KOPT-K1 (cell line): ENCODE measurements at regions not wholly inside any gene's neighbourhood (a gene's known extent, or its start where the extent isn't known, plus 50 kb on each side); places are given as distances from the start of the nearest gene placed in this dataset.
"Not testable (repeated sequence)": the region's sequence is repeated elsewhere in the genome, so short reads cannot be mapped to it uniquely, and the experiment has no call there.

ENCODE experiments used
- H3K27ac ChIP-seq: fragments of 200-600 bp; sonication (generic); 2 replicates; pipeline ENCODE4 v1.5.1; 2016; ENCODE audit warnings: antibody characterized with exemption, mild to moderate bottlenecking, low read depth, low read length; ENCODE audit not compliant: poor library complexity, severe bottlenecking
- H3K36me3 ChIP-seq: fragments of 200-600 bp; sonication (generic); 2 replicates; pipeline ENCODE4 v1.5.1; 2017; ENCODE audit warnings: antibody characterized with exemption, mild to moderate bottlenecking, low read length, moderate library complexity; ENCODE audit not compliant: insufficient read depth
- H3K9me3 ChIP-seq: fragments of 200-600 bp; sonication (generic); 2 replicates; pipeline ENCODE4 v1.5.1; 2017; ENCODE audit warnings: antibody characterized with exemption, low read length, mild to moderate bottlenecking; ENCODE audit not compliant: insufficient read depth, poor library complexity, severe bottlenecking

DNA sequence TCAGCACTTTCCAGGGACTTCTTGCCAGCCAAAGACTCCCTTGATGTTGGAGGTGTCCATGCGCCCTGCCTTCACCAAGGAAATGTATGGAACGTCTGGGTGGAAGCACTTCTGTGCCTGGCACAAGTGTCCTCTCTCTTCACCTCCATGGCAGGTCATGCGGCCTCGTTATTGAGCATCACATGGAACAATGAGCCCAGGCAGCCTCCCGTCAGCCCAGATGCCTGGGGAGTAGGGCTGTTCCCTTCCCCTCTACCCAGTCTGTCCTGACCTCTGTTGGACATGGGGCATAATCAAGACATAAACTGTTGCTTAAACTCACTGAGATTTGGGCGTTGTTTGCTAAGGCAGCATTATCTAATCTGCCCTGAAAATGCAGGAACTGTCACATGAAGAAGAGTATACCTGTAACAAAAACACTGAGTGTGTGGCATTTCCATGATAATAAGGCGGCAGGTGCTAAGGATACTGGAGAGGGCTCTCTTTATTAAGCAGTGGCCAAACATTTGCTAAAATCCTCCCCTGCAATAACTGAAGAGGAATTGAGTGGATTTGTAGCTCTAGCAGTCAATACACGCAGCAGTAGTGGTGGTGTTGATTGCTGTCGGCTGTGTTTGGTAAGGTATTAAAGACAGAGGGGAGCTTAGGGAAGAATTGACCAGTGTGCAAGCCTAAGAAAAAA lies 338.2 kb upstream of the ATP10A start:
- Histone ChIP-seq H3K27ac (no peak overlapping the region), H3K9me3 (no peaks in the 10 kb centered on the region)

DNA sequence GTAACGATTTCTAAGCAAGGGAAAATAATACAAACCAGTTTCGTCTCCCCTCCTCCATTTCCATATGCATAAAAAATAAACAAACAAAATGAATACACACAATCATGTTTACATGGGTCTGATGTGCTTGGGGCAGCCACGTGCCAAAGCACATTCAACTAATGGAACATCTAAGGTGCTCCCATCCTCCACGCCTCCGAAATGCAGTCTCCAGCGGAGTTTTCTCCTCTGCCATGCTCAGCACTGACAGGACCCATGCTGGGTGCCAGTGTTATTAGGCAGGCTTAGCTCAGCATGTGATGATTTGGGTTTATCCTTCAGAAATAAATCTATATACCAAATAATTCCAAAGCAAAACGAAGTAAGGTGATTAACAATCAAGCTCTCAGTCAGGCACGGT lies 337.3 kb upstream of the ATP10A start:
- Histone ChIP-seq H3K36me3 (no peaks in the 10 kb centered on the region), H3K27ac (no peak overlapping the region), H3K9me3 (no peaks in the 10 kb centered on the region)

More for the DNA sequence above, 338.2 kb upstream of the ATP10A start:
- H3K36me3 ChIP-seq, result no peaks in the 10 kb centered on the region

DNA sequence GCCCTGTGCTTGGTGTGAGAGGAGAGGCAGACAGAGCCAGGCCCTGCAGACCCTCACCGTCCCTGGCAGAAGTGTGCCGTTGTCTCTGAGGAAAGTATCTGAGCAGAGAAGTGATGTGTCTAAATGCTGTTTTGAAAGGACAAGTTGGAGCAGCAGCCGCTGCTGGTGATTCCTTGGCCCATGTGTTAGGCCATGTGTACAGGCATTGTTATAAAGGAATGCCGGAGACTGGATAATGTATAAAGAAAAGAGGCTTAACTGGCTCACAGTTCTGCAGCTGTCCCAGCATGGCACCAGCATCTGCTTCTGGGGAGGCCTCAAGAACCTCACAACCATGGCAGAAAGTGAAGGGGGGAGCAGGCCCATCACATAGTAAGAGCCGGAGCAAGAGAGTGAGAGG lies 334.6 kb upstream of the ATP10A start:
- Histone ChIP-seq H3K9me3 (no peaks in the 10 kb centered on the region), H3K27ac (no peak overlapping the region), H3K36me3 (no peaks in the 10 kb centered on the region)

DNA sequence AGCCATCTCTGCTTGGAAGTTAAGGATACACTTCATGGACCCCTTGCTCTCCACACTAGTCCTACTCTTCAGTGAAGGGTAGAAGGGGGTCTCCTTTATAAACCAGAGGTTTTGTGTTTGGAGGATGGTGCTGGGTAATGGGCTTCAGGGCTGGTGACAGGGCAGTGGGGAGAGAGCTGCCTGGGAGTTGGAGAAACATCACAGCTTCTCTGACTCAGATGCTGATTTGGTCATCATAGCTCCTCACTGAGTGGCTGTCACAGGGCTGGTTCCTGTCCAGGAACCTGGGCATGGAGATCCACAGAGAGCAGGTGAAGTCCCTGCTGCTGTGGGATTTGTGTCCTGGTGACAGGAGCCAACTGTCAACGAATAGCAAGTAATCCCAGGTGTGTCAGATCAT lies 333.9 kb upstream of the ATP10A start:
- no peaks in the 10 kb centered on the region for H3K9me3 ChIP-seq
- no peak overlapping the region for H3K27ac ChIP-seq
- H3K36me3 ChIP-seq, result no peaks in the 10 kb centered on the region

DNA sequence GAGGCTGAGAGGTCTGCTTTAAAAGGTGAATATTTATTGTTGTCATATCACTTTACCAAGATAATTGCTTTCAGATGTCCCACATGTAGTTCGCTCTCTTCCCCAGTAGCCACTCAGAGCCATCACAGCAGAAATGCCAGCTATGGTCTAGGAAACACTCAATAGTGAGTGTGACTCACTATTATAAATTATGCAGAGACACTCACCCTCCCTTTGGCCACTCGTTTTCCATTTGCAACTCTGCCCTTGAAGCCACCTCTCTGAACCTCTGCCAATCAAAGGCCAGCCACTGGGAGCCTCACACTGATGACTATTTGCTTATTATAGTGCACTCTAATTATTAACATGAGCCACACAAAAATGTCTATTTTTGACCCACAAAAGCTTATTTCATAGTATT lies 328.1 kb upstream of the ATP10A start:
- Histone ChIP-seq H3K27ac (no peak overlapping the region), H3K36me3 (no peaks in the 10 kb centered on the region), H3K9me3 (no peaks in the 10 kb centered on the region)

DNA sequence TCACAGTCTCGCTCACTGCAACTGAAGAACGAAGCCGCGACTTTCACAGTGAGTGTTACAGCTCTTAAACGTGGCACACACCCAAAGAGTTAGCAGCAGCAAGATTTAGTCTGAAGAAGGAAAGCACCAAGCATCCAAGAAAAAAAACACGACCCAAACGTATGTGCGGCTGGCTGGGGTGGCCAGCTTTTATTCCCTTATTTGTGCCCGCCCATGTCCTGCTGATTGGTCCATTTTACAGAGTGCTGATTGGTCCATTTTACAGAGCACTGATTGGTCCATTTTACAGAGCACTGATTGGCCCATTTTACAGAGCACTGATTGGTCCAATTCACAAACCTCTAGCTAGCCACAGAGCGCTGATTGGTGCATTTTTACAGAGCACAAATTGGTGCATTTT lies 323.0 kb upstream of the ATP10A start:
- not testable (repeated sequence) for H3K36me3 ChIP-seq, H3K27ac ChIP-seq, H3K9me3 ChIP-seq

DNA sequence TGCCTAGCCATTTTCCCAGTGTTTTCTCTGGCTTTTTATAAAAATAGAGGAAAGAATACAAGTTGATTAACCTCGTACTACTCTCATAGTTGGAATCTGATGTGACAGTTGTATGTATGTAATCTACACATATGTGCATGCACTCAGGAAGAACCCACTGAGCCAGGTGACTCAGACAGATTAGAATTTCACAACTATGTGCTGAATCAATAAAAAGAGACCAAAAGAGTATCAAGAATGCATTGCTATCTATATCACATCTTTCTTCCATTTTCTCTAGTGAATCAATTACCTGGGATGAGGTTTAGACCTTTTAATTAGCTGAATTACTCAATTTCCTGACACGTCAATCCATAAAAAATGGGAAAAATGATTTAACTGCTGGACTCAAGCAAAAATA lies 319.3 kb upstream of the ATP10A start:
- Histone ChIP-seq H3K27ac (no peak overlapping the region), H3K9me3 (no peaks in the 10 kb centered on the region), H3K36me3 (no peaks in the 10 kb centered on the region)

DNA sequence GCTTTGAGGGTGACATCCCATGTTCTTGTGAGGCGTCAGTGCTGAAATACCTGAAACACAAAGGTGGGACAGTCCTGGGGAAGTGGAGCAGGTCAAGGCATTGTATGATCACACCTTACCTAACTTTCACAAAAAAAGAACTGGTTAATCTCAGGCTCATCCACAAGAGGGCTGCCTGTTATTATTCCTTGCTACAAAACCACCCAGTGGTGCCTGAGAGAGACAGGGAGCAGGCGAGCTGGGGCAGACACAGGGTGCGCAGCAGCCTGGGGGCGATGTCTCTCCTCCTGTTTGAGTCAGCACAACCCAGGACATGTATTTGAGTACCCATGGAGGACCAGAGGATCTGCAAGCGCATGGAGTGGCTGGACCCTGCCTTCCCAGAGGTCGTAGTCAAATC lies 316.8 kb upstream of the ATP10A start:
- Histone ChIP-seq H3K9me3 (no peaks in the 10 kb centered on the region), H3K36me3 (no peaks in the 10 kb centered on the region), H3K27ac (no peak overlapping the region)

DNA sequence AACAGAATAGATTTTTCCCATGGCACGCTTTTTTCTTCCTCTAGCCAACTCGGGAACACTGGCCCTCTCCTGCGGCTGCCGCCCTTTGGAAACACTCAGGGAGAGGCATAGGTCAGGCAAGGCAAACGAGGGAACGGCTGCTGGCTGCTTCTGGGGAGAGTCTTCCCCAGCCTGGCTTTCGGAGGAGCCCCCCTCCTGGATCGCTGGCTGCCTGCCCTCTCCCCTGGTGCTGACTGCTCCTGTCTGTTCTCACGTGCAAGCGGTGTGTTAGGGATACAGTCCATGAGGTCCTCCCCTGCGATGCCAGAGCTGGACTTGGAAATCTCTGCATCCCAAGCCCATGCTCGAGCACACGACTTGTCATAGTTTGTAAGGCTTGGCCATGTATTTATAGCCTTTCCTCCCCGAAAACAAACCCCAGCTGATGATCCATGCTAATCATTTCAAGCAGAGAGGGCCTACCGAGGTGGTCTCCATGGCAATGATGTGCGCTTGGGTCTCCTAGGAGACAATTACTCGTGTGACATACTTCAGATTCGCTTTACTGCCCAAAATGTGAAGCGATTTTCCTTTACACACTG lies 315.6 kb upstream of the ATP10A start:
- Histone ChIP-seq H3K27ac (no peak overlapping the region), H3K36me3 (no peaks in the 10 kb centered on the region), H3K9me3 (no peaks in the 10 kb centered on the region)

DNA sequence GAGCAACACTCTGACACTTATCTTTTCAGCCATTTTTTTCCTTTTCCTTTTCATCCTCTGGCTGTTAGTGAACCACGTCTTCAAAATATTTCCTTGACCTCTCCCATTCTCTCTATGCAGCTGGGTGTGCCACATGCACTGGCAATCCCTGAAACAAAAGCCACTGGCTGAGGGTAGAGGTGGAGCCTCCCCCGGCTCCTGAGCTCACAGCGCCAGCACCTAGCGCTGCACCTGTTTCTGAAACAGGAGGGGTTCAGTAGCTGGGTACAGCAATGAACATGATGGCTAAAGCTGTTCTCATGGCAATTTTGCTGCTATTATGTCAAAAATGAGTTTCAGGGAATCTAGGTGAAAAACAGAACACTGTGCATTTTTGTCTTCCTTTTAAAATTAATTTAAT lies 314.7 kb upstream of the ATP10A start:
- Histone ChIP-seq H3K27ac (no peak overlapping the region), H3K9me3 (no peaks in the 10 kb centered on the region), H3K36me3 (no peaks in the 10 kb centered on the region)

DNA sequence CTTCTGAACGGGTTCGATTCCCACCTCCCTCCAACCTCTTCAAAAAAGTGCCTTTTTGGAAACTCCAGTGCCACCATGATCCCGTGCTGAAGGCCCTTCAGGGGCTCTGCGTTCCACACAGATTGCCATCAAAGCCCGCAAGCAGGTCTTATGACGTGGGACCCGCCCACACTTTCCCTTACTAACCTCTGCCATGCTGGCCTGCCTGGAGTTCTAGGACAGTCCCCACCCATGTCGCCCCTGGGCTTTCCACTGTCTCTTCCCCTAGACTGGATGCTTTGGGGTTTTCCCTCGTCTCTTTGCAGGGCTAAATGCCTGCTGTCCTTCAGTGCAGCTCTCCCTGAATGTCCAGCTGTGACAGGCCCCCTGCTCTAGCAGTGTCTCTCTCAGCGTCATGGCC lies 313.7 kb upstream of the ATP10A start:
- H3K9me3 ChIP-seq, result no peaks in the 10 kb centered on the region
- H3K36me3 ChIP-seq, result no peaks in the 10 kb centered on the region
- no peak overlapping the region for H3K27ac ChIP-seq

DNA sequence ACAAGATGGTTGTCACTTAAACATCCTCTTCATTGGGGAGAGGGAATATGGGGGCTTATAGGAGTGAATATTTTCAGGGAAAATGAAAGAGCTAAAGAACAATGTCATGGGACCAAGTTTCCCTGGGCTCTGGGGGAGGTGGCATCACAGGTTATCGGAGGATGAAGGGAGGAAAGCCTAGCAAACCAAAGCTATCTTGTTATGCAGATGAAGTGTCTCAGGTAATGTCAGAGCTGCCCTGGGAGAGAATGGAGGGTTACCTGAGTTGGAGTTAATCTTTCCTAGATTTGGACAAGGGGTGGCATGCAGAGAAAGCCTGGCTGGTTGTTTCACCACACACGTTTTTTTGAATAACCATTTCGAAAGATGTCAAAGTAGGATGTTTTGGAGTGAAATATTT lies 308.1 kb upstream of the ATP10A start:
- Histone ChIP-seq H3K36me3 (no peaks in the 10 kb centered on the region), H3K9me3 (no peaks in the 10 kb centered on the region), H3K27ac (no peak overlapping the region)

DNA sequence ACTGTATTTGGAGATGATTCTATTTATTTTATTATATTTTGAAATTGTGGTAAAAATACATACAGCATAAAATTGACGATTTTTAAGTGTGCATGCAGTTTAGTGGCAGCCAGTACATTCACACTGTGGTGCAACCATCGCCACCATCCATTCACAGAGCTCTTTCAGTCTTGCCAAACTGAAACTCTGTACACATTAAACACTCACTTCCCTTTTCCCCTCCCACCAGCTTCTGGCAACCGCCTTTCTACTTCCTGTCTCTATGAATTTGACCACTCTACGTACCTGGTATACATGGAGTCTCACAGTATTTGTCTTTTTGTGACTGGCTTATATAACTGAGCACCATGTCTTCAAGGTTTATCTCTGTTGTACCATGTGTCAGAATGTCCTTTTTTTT lies 303.3 kb upstream of the ATP10A start:
- H3K9me3 ChIP-seq, result no peaks in the 10 kb centered on the region
- H3K27ac ChIP-seq, result no peak overlapping the region
- H3K36me3 ChIP-seq, result no peaks in the 10 kb centered on the region

DNA sequence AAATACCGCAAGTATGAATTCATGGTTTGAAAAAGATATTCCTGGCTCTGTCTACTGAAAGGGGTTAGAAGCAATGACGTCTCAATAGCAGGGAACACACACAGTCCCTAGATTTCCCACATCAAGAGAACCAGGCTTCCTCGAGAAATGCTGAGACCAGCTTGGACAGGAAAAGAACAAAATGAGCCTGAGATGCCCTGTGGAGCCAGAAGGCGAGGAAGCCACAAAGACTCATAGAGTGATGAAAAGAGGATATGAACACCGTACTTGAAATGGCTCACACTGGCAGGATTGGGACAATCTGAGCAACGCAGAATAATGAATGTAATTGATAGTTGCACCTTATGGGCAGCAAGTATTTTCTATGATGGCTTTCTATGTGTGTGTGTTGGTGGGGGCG lies 302.4 kb upstream of the ATP10A start:
- no peaks in the 10 kb centered on the region for H3K36me3 ChIP-seq
- H3K27ac ChIP-seq, result no peak overlapping the region
- H3K9me3 ChIP-seq, result no peaks in the 10 kb centered on the region

DNA sequence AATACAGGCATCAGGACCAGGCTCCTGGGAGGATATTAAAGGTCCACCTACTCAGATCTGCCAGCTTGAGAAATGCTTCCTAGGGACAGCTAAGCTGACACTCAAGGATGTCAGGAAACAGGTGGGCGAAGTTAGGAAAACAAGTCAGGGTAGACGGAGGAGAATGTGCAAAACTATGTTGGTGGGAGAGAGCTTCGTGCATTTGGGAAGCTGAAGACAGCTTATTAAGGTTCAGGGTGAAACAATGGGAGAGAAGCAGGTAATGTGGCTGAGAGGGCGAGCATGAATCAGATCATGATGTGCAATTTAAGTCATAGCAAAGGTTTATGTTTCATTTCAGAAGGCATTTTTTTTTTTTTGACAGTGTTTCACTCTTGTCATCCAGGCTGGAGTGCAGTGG lies 297.2 kb upstream of the ATP10A start:
- no peaks in the 10 kb centered on the region for H3K9me3 ChIP-seq
- no peaks in the 10 kb centered on the region for H3K36me3 ChIP-seq
- no peak overlapping the region for H3K27ac ChIP-seq

DNA sequence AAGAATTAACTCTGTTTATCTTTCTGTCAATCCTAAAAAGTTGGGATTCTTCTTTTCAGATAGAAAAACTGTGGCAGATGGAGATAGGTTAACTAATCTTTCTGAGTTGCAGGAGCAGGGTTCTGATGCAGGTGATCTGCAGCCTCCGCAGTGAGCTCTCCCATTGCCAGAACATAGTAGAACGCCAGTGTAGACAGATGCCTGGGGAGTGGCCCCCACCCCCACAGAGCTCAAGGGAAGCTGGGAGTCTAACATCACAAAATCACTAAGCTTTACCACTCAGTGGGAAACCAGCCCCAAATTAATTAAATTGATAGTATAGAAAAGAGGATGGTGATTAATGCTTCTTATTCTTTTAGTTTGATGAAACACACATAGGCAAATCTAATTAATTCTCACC lies 295.0 kb upstream of the ATP10A start:
- no peaks in the 10 kb centered on the region for H3K36me3 ChIP-seq
- H3K27ac ChIP-seq, result no peak overlapping the region
- H3K9me3 ChIP-seq, result no peaks in the 10 kb centered on the region
